Spleen (tissue), 11 donors: ENCODE measurements at regions not wholly inside any gene's neighbourhood (a gene's known extent, or its start where the extent isn't known, plus 50 kb on each side); places are given as distances from the start of the nearest gene placed in this dataset.
"Not testable (repeated sequence)": the region's sequence is repeated elsewhere in the genome, so short reads cannot be mapped to it uniquely, and the experiment has no call there.

Experiments used
- DNase-seq: peaks from one replicate; pipeline ENCODE4 v3.0.0-alpha.2; 2020
- H3K27ac ChIP-seq, 8 donors: fragments of 200-600 bp; sonication (generic) in 7 of 8; 1 replicate in 4 of 8; 2 replicates in 4 of 8; pipeline versions ENCODE4 v1.5.0 to v1.8.0; 2016 to 2021; ENCODE audit warnings: inconsistent platforms in 4 of 8, mild to moderate bottlenecking in 4 of 8, moderate library complexity in 1 of 8
- H3K27me3 ChIP-seq, 7 donors: fragments of 200-600 bp; sonication (generic) in 6 of 7; replicated peaks in 1 of 7; 1 replicate in 4 of 7; 2 replicates in 3 of 7; pipeline versions ENCODE4 v1.5.0 to v1.8.0; 2016 to 2021; ENCODE audit warnings: inconsistent platforms in 3 of 7, mild to moderate bottlenecking in 1 of 7
- H3K36me3 ChIP-seq, 6 donors: fragments of 200-600 bp; sonication (generic) in 5 of 6; 1 replicate in 4 of 6; 2 replicates in 2 of 6; pipeline versions ENCODE4 v1.5.0 to v1.8.0; 2016 to 2021; ENCODE audit warnings: inconsistent platforms in 2 of 6
- H3K4me1 ChIP-seq, 6 donors: fragments of 200-600 bp; sonication (generic) in 5 of 6; 1 replicate in 3 of 6; 2 replicates in 3 of 6; pipeline versions ENCODE4 v1.5.0 to v1.8.0; 2016 to 2021; ENCODE audit warnings: inconsistent platforms in 3 of 6
- H3K4me3 ChIP-seq, 8 donors: fragments of 200-600 bp; sonication (generic) in 7 of 8; 1 replicate in 4 of 8; 2 replicates in 4 of 8; pipeline versions ENCODE4 v1.5.0 to v1.8.0; 2016 to 2021; ENCODE audit warnings: inconsistent platforms in 4 of 8, mild to moderate bottlenecking in 4 of 8, moderate library complexity in 2 of 8
- H3K9me3 ChIP-seq, 8 donors: fragments of 200-600 bp; sonication (generic) in 7 of 8; 1 replicate in 4 of 8; 2 replicates in 4 of 8; pipeline versions ENCODE4 v1.5.0 to v1.8.0; 2016 to 2021; ENCODE audit warnings: inconsistent platforms in 4 of 8
- POLR2A ChIP-seq, 3 donors: fragments of 450-650 bp; IDR thresholded peaks; one replicate each; pipeline ENCODE4 v1.5.1; 2017; ENCODE audit warnings: antibody characterized with exemption in 3 of 3, mild to moderate bottlenecking in 1 of 3
- POLR2AphosphoS5 ChIP-seq, 3 donors: sonication (generic); formaldehyde crosslinking; IDR thresholded peaks; one replicate each; pipeline ENCODE4 v1.5.1; 2017; ENCODE audit warnings: antibody characterized with exemption in 3 of 3
- WGBS, 5 donors: extraction: QIAGEN DNeasy Blood & Tissue Kit in 3 of 5; methylation state at CpG; one replicate each; pipeline versions ENCODE4 v1.1.5 to v1.1.7; 2013 to 2018; 5-methylcytosine and 5-hydroxymethylcytosine counted together
- intact Hi-C: fragments of 100-400 bp; cut with DNase I; formaldehyde crosslinking; loops from one replicate; pipeline ENCODE4 v1.15.0; 2023; ENCODE audit warnings: low total_unique reads
- TF ChIP-seq, protein P1 (sequence below), 11 experiments: fragments of 200-600 bp in 7 of 11; fragments of 450-650 bp in 4 of 11; sonication (generic) in 4 of 11; IDR thresholded peaks in 8 of 11; conservative IDR thresholded peaks in 3 of 11; 1 replicate in 7 of 11; 2 replicates in 4 of 11; pipeline versions ENCODE4 v1.4.0 to v1.8.0; 2016 to 2021; ENCODE audit warnings: antibody characterized with exemption in 11 of 11, inconsistent platforms in 4 of 11, mild to moderate bottlenecking in 1 of 11
- donor health status: healthy with polysubstance abuse.
- donor health status: DM: no; HTN: no; CAD: no; lungs with moderate emphysema.
- donor health status: DM: no; HTN: no; CAD: no.
- donor health status: Bipolar disorder and iron deficiency.
- donor health status: healthy.
- donor health status: DM: no; HTN: no; CAD: no.
- donor health status: DM: yes; HTN: yes; CAD: no.

DNA sequence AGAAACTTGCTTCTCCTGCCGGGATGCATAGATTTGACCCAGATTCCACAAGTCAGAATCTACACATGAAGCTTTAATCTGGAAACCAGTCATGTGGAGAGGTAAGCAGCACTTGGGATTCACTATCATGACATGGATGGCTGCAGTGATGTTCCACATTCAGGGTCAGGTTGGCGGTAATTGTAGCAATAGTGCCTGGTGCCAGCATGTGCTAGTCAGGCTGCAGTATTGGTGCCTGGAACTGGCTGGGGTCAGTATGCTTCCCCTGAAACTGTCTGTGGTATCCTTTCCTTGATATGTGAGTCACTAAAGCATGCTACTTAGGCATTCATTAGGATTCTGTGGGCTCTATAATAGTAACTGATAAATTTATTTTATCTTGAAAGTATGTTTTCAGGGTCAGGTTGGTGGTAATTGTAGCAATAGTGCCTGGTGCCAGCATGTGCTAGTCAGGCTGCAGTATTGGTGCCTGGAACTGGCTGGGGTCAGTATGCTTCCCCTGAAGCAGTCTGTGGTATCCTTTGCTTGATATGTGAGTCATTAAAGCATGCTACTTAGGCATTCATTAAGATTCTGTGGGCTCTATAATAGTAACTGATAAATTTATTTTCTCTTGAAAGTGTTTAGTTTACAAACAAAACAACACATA lies 1439.2 kb downstream of the ZPLD1 start:
- no peak for DNase-seq
- Histone ChIP-seq H3K9me3 (peaks cover 0 to 10% (median 0%) of the 10 kb centered on the region in 8 donors), H3K4me1 (no peaks in the 10 kb centered on the region), H3K27ac (no peak overlapping the region), H3K27me3 (no peaks in the 10 kb centered on the region), H3K4me3 (no peak overlapping the region), H3K36me3 (no peaks in the 10 kb centered on the region)
- 82 to 96% (median 86%) methylated on average over 2 of the region's 2 CpGs for WGBS, 5 donors
- TF ChIP-seq, protein P1, sequence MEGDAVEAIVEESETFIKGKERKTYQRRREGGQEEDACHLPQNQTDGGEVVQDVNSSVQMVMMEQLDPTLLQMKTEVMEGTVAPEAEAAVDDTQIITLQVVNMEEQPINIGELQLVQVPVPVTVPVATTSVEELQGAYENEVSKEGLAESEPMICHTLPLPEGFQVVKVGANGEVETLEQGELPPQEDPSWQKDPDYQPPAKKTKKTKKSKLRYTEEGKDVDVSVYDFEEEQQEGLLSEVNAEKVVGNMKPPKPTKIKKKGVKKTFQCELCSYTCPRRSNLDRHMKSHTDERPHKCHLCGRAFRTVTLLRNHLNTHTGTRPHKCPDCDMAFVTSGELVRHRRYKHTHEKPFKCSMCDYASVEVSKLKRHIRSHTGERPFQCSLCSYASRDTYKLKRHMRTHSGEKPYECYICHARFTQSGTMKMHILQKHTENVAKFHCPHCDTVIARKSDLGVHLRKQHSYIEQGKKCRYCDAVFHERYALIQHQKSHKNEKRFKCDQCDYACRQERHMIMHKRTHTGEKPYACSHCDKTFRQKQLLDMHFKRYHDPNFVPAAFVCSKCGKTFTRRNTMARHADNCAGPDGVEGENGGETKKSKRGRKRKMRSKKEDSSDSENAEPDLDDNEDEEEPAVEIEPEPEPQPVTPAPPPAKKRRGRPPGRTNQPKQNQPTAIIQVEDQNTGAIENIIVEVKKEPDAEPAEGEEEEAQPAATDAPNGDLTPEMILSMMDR (IDR thresholded peaks at IDR 0.05 in 8 of 11, conservative IDR thresholded peaks at IDR 0.05 in 3 of 11): no peak
- TF ChIP-seq POLR2A (IDR thresholded peaks at IDR 0.05) (no peak), POLR2AphosphoS5 (IDR thresholded peaks at IDR 0.05) (no peak)
- intact Hi-C loops: no loop called here

DNA sequence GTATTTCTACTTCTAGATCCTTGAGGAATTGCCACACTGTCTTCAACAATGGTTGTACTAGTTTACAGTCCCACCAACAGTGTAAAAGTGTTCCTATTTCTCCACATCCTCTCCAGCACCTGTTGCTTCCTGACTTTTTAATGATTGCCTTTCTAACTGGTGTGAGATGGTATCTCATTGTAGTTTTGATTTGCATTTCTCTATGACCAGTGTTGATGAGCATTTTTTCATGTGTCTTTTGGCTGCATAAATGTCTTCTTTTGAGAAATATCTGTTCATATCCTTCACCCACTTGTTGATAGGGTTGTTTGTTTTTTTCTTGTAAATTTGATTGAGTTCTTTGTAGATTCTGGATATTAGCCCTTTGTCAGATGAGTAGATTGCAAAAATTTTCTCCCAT lies 1447.0 kb downstream of the ZPLD1 start:
- H3K27ac ChIP-seq, H3K27me3 ChIP-seq, H3K36me3 ChIP-seq, intact Hi-C loops, H3K4me1 ChIP-seq, DNase-seq, H3K4me3 ChIP-seq: not testable (repeated sequence)
- H3K9me3 ChIP-seq: peaks cover 0 to 23% (median 3%) of the 10 kb centered on the region in 8 donors

DNA sequence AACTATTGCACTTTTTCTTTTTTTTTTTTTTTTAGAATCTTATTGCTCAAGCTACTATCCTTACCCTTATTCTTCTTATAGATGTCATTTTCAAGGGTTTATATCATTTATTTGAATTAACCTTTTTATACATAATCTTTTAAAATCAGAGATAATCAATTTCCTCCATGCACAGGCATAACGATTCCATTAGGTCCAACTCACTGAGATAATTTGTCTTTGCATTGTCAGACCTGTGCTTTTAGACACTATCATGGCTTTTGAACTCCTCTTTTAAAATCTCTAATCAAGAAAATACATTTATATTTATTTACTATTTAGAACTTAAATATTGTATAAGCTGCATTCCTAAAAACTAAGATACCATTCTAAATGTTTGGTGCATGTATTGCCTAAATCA lies 1454.9 kb downstream of the ZPLD1 start:
- 56 to 71% (median 65%) methylated on average over 1 of the region's 1 CpG for WGBS, 5 donors
- H3K9me3 ChIP-seq: no peaks in the 10 kb centered on the region
- TF ChIP-seq POLR2AphosphoS5 (IDR thresholded peaks at IDR 0.05) (no peak), POLR2A (IDR thresholded peaks at IDR 0.05) (no peak)
- TF ChIP-seq, protein P1 (IDR thresholded peaks at IDR 0.05 in 8 of 11, conservative IDR thresholded peaks at IDR 0.05 in 3 of 11): no peak
- intact Hi-C loops: no loop called here
- no peak overlapping the region for H3K4me3 ChIP-seq
- H3K36me3 ChIP-seq: no peaks in the 10 kb centered on the region
- no peak overlapping the region for H3K27ac ChIP-seq
- H3K4me1 ChIP-seq: no peaks in the 10 kb centered on the region
- no peak for DNase-seq
- H3K27me3 ChIP-seq: no peaks in the 10 kb centered on the region

DNA sequence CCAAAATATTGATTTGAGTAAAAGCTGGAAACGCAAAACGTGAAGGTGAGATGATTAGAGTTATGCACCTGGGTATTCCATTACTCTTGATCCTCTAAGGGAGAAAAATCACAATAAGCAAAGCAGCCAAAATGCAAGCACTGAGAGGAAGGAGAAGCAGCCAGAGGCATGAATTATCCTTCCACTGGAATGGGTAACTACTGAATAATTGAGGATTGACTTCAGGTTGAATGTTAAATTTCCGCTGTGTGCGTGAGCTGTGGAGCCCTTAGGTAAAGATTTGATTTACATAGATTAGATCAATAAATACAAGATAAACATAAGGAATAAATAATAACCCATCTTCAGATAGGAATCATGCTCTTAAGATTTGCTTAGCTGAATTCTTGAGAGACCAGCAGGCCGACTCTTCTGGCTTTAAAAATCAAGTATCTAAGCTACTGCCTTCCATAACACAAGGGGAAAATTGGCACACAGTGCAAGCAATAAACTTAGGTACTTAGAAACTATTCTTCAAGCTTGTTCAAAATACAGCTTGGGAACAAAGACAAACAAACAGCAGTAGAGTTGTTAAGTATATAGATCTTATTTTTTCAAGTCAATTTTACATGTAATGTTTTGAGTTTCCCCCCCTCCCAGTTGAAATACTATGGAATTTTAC lies 1459.5 kb downstream of the ZPLD1 start:
- Histone ChIP-seq H3K4me3 (no peak overlapping the region), H3K27ac (no peak overlapping the region), H3K36me3 (no peaks in the 10 kb centered on the region), H3K4me1 (no peaks in the 10 kb centered on the region), H3K27me3 (no peaks in the 10 kb centered on the region), H3K9me3 (no peaks in the 10 kb centered on the region)
- no peak for DNase-seq
- 83 to 94% (median 88%) methylated on average over 5 of the region's 5 CpGs for WGBS, 5 donors
- no peak for TF ChIP-seq POLR2A (IDR thresholded peaks at IDR 0.05)
- no peak for TF ChIP-seq POLR2AphosphoS5 (IDR thresholded peaks at IDR 0.05)
- TF ChIP-seq, protein P1 (IDR thresholded peaks at IDR 0.05 in 8 of 11, conservative IDR thresholded peaks at IDR 0.05 in 3 of 11): no peak
- intact Hi-C loops: no loop called here
